ENCODE measurements at regions not wholly inside any gene's neighbourhood (a gene's known extent, or its start where the extent isn't known, plus 50 kb on each side); places are given as distances from the start of the nearest gene placed in this dataset.

GRCh38 chr10:128306535-128306934 lies 180.3 kb upstream of the MKI67 start:
- DNase-seq (ENCODE audit: low read depth in 2 of 2) = no peak
- no peak overlapping the region for H3K4me3 ChIP-seq (replicated peaks in 1 of 2; ENCODE audit: low read depth in 2 of 2, low read length in 2 of 2)
- TF ChIP-seq CTCF (IDR thresholded peaks at IDR 0.05; ENCODE audit: low read depth, low read length) = no peak

- DNase-seq (ENCODE audit: low read depth in 2 of 2) = no peak
- H3K4me3 ChIP-seq (replicated peaks in 1 of 2; ENCODE audit: low read depth in 2 of 2, low read length in 2 of 2) = no peak overlapping the region
- no peak for TF ChIP-seq CTCF (IDR thresholded peaks at IDR 0.05; ENCODE audit: low read depth, low read length)
Observed at GRCh38 chr10:128306966-128307365, 180.7 kb upstream of the MKI67 start.

GRCh38 chr10:128307820-128308219 lies 181.6 kb upstream of the MKI67 start:
- no peak overlapping the region for H3K4me3 ChIP-seq (replicated peaks in 1 of 2; ENCODE audit: low read depth in 2 of 2, low read length in 2 of 2)
- TF ChIP-seq CTCF (IDR thresholded peaks at IDR 0.05; ENCODE audit: low read depth, low read length) = no peak
- DNase-seq (ENCODE audit: low read depth in 2 of 2) = no peak

- no peak overlapping the region for H3K4me3 ChIP-seq (replicated peaks in 1 of 2; ENCODE audit: low read depth in 2 of 2, low read length in 2 of 2)
- TF ChIP-seq CTCF (IDR thresholded peaks at IDR 0.05; ENCODE audit: low read depth, low read length) = no peak
- no peak for DNase-seq (ENCODE audit: low read depth in 2 of 2)
Observed at GRCh38 chr10:128310971-128311658, 184.9 kb upstream of the MKI67 start.

GRCh38 chr10:128312250-128312649 lies 186.0 kb upstream of the MKI67 start:
- H3K4me3 ChIP-seq (replicated peaks in 1 of 2; ENCODE audit: low read depth in 2 of 2, low read length in 2 of 2) = no peak overlapping the region
- DNase-seq (ENCODE audit: low read depth in 2 of 2) = no peak
- TF ChIP-seq CTCF (IDR thresholded peaks at IDR 0.05; ENCODE audit: low read depth, low read length) = no peak

- no peak overlapping the region for H3K4me3 ChIP-seq (replicated peaks in 1 of 2; ENCODE audit: low read depth in 2 of 2, low read length in 2 of 2)
- no peak for DNase-seq (ENCODE audit: low read depth in 2 of 2)
- TF ChIP-seq CTCF (IDR thresholded peaks at IDR 0.05; ENCODE audit: low read depth, low read length) = no peak
Observed at GRCh38 chr10:128314686-128315085, 188.5 kb upstream of the MKI67 start.
